CD14-positive monocyte (primary cell): ENCODE measurements at regions not wholly inside any gene's neighbourhood (a gene's known extent, or its start where the extent isn't known, plus 50 kb on each side); places are given as distances from the start of the nearest gene placed in this dataset.

Experiments used
- DNase-seq, 3 donors: peaks; one replicate each; pipeline ENCODE4 v3.0.0-alpha.2; 2011 to 2022
- H2AFZ ChIP-seq: 2 replicates; pipeline ENCODE4 v1.6.0; 2012; ENCODE audit warnings: mild to moderate bottlenecking, low read depth, low read length, inconsistent platforms; ENCODE audit not compliant: insufficient read depth, poor library complexity, severe bottlenecking
- H3K27ac ChIP-seq, 2 donors: 1 replicate in 1 of 2; 2 replicates in 1 of 2; pipeline ENCODE4 v1.5.1; 2012 to 2013; ENCODE audit warnings: low read length in 2 of 2, control low read depth in 1 of 2, inconsistent platforms in 1 of 2, low read depth in 1 of 2, mild to moderate bottlenecking in 1 of 2
- H3K27me3 ChIP-seq, 2 donors: one replicate each; pipeline versions ENCODE4 v1.6.0 to v1.6.1; 2011 to 2013; ENCODE audit warnings: low read length in 2 of 2; ENCODE audit not compliant: control insufficient read depth in 2 of 2, insufficient read depth in 2 of 2
- H3K36me3 ChIP-seq, 2 donors: replicated peaks in 1 of 2; 1 replicate in 1 of 2; 2 replicates in 1 of 2; pipeline versions ENCODE4 v1.5.1 to v1.6.1; 2012 to 2013; ENCODE audit warnings: low read length in 2 of 2, control low read depth in 1 of 2, inconsistent platforms in 1 of 2, mild to moderate bottlenecking in 1 of 2; ENCODE audit not compliant: insufficient read depth in 2 of 2, control insufficient read depth in 1 of 2
- H3K4me1 ChIP-seq, 2 donors: 1 replicate in 1 of 2; 2 replicates in 1 of 2; pipeline versions ENCODE4 v1.5.1 to v1.6.1; 2012 to 2013; ENCODE audit warnings: low read length in 2 of 2, control low read depth in 1 of 2, inconsistent platforms in 1 of 2, mild to moderate bottlenecking in 1 of 2, moderate library complexity in 1 of 2; ENCODE audit not compliant: insufficient read depth in 2 of 2, control insufficient read depth in 1 of 2
- H3K4me2 ChIP-seq: replicated peaks from 2 replicates; pipeline ENCODE3; 2012; ENCODE audit warnings: low read length, moderate library complexity, mild to moderate bottlenecking; ENCODE audit not compliant: poor library complexity, severe bottlenecking; ENCODE audit errors: extremely low read depth
- H3K4me3 ChIP-seq, 3 experiments: fragments of 200-600 bp in 1 of 3; sonication (generic) in 1 of 3; replicated peaks in 1 of 3; 1 replicate in 2 of 3; 2 replicates in 1 of 3; pipeline ENCODE4 v1.5.1; 2011 to 2013; ENCODE audit warnings: low read length in 3 of 3, mild to moderate bottlenecking in 3 of 3, control low read depth in 2 of 3, low read depth in 2 of 3, inconsistent platforms in 1 of 3, moderate library complexity in 1 of 3
- H3K79me2 ChIP-seq: 2 replicates; pipeline ENCODE4 v1.6.0; 2012; ENCODE audit warnings: mild to moderate bottlenecking, control low read depth, inconsistent platforms, low read length, moderate library complexity; ENCODE audit not compliant: insufficient read depth
- H3K9ac ChIP-seq: 2 replicates; pipeline ENCODE4 v1.6.0; 2017; ENCODE audit warnings: low read length, mild to moderate bottlenecking; ENCODE audit not compliant: insufficient read depth, poor library complexity, severe bottlenecking
- H3K9me3 ChIP-seq, 2 donors: replicated peaks in 1 of 2; 1 replicate in 1 of 2; 2 replicates in 1 of 2; pipeline versions ENCODE4 v1.5.1 to v1.6.1; 2012 to 2013; ENCODE audit warnings: low read length in 2 of 2, control low read depth in 1 of 2; ENCODE audit not compliant: control insufficient read depth in 1 of 2, insufficient read depth in 1 of 2
- H4K20me1 ChIP-seq: 2 replicates; pipeline ENCODE4 v1.6.0; 2012; ENCODE audit warnings: mild to moderate bottlenecking, low read length, control low read depth, moderate library complexity; ENCODE audit not compliant: insufficient read depth
- H3K27ac Mint-ChIP-seq, 7 donors: one replicate each; pipeline ENCODE4 v1.8.0; 2020; ENCODE audit warnings: mild to moderate bottlenecking in 7 of 7, mixed read lengths in 7 of 7, moderate library complexity in 6 of 7, inconsistent platforms in 2 of 7
- H3K27me3 Mint-ChIP-seq, 3 donors: one replicate each; pipeline ENCODE4 v1.8.0; 2021 to 2022; ENCODE audit warnings: low read depth in 3 of 3, mild to moderate bottlenecking in 3 of 3, mixed read lengths in 3 of 3, moderate library complexity in 3 of 3, inconsistent platforms in 1 of 3
- H3K36me3 Mint-ChIP-seq, 2 donors: one replicate each; pipeline ENCODE4 v1.8.0; 2020; ENCODE audit warnings: mixed read lengths in 2 of 2, inconsistent platforms in 1 of 2, mild to moderate bottlenecking in 1 of 2
- H3K4me1 Mint-ChIP-seq: one replicate; pipeline ENCODE4 v1.8.0; 2020; ENCODE audit warnings: mild to moderate bottlenecking, mixed read lengths
- H3K4me3 Mint-ChIP-seq, 2 donors: one replicate each; pipeline ENCODE4 v1.8.0; 2020; ENCODE audit warnings: mild to moderate bottlenecking in 2 of 2, mixed read lengths in 2 of 2, moderate library complexity in 1 of 2
- H3K9me3 Mint-ChIP-seq, 7 donors: one replicate each; pipeline ENCODE4 v1.8.0; 2020 to 2022; ENCODE audit warnings: mixed read lengths in 7 of 7, mild to moderate bottlenecking in 6 of 7, moderate library complexity in 6 of 7, inconsistent platforms in 2 of 7
- CTCF ChIP-seq: fragments of 200-600 bp; IDR thresholded peaks from one replicate; pipeline ENCODE4 v1.8.0; 2022; ENCODE audit warnings: antibody characterized with exemption, mild to moderate bottlenecking
- WGBS: methylation state at CpG from one replicate; pipeline ENCODE4 v1.1.5; 2013; ENCODE audit warnings: missing lambda C conversion rate; ENCODE audit not compliant: insufficient coverage; 5-methylcytosine and 5-hydroxymethylcytosine counted together
- intact Hi-C, 2 donors: fragments of 100-400 bp; cut with micrococcal nuclease; formaldehyde crosslinking; loops; one replicate each; pipeline versions ENCODE4 v1.15.0 to v1.15.1; 2023

- H3K9me3 ChIP-seq, result no peaks in the 10 kb centered on the region
- H3K36me3 Mint-ChIP-seq, result no peaks in the 10 kb centered on the region
- intact Hi-C loops, result loop anchor here in 1 of 2 donors (10.0 kb wide), 1 partner anchor 1207 kb away; no protein-coding TSS in a partner anchor
- no peaks in the 10 kb centered on the region for H3K79me2 ChIP-seq
- H3K4me3 ChIP-seq, result no peak overlapping the region
- no peak overlapping the region for H3K4me2 ChIP-seq
- no peaks in the 10 kb centered on the region for H3K36me3 ChIP-seq
- H3K4me1 Mint-ChIP-seq, result peaks cover 5% of the 10 kb centered on the region
- no peak overlapping the region for H3K9ac ChIP-seq
- no peak for DNase-seq
- no peak overlapping the region for H3K27ac Mint-ChIP-seq
- no peaks in the 10 kb centered on the region for H3K4me1 ChIP-seq
- no peak for TF ChIP-seq CTCF
- H4K20me1 ChIP-seq, result no peaks in the 10 kb centered on the region
- peaks cover 6 to 17% (median 6%) of the 10 kb centered on the region in 3 donors for H3K27me3 Mint-ChIP-seq
- no peak overlapping the region for H2AFZ ChIP-seq
- H3K27ac ChIP-seq, result no peak overlapping the region
- no peaks in the 10 kb centered on the region for H3K9me3 Mint-ChIP-seq
- no peak overlapping the region for H3K4me3 Mint-ChIP-seq
- WGBS, result no CpG with 5 or more reads among the region's 2 CpGs
- H3K27me3 ChIP-seq, result peaks cover 2 to 7% of the 10 kb centered on the region in 2 donors
Measured at GRCh38 chr2:13001408-13001807, 284.7 kb downstream of the TRIB2 start.

DNA sequence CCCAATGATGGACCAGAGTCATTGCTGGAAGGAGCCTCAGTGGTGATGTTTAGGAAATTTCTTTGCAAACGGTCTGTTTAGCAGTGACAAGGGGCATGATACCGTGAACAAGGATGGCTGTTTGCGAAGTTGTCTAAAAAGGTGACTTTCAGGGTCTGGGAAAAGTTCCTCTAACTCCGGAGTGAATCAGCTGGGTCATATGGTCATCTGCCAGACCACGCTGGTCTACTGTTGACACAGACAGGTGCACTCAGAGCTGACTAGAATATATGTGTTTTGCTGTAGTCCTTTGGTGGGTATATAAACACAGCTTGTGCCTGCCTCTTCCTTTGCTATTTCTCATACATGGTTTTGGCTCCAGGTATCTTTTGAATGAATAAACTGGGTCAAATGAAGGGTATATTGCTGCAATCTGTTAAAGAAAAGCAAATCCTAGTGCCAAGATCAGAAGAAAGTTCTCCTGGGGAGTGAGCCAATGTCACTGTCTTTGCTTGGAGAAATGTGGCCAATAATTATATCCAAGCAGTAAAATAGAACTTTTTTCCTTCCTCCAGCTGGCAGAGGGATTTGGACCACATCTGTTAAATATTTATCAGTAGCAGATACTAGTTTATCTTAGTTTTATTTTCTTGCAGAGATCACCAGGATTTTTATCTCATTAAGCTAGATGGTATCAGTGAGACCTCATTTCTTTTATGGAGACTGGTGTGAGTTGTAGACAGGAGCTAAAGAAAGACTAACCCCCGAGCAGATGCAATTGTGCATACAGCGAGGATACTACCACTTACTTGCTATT, 286.0 kb downstream of the TRIB2 start:
- peaks cover 5% of the 10 kb centered on the region for H3K4me1 Mint-ChIP-seq
- Histone ChIP-seq H3K4me1 (no peaks in the 10 kb centered on the region), H3K4me3 (no peak overlapping the region), H3K4me2 (no peak overlapping the region), H3K27me3 (peaks cover 5 to 13% of the 10 kb centered on the region in 2 donors), H4K20me1 (no peaks in the 10 kb centered on the region), H3K9me3 (no peaks in the 10 kb centered on the region), H3K79me2 (no peaks in the 10 kb centered on the region), H3K9ac (no peak overlapping the region), H3K36me3 (no peaks in the 10 kb centered on the region), H3K27ac (no peak overlapping the region), H2AFZ (no peak overlapping the region)
- intact Hi-C loops, result loop anchor here in 1 of 2 donors (10.0 kb wide), 1 partner anchor 1208 kb away; no protein-coding TSS in a partner anchor
- H3K9me3 Mint-ChIP-seq, result no peaks in the 10 kb centered on the region
- H3K27me3 Mint-ChIP-seq, result peaks cover 6 to 20% (median 8%) of the 10 kb centered on the region in 3 donors
- no peak overlapping the region for H3K4me3 Mint-ChIP-seq
- 90% methylated on average over 5 of the region's 7 CpGs for WGBS
- H3K27ac Mint-ChIP-seq, result no peak overlapping the region
- no peak for TF ChIP-seq CTCF
- H3K36me3 Mint-ChIP-seq, result no peaks in the 10 kb centered on the region
- no peak for DNase-seq
